Hepatocyte (in vitro differentiated cells): ENCODE measurements at regions not wholly inside any gene's neighbourhood (a gene's known extent, or its start where the extent isn't known, plus 50 kb on each side); places are given as distances from the start of the nearest gene placed in this dataset.
"Not testable (repeated sequence)": the region's sequence is repeated elsewhere in the genome, so short reads cannot be mapped to it uniquely, and the experiment has no call there.

Experiments used
- DNase-seq: peaks from one replicate; pipeline ENCODE4 v3.0.0-alpha.2; 2016; ENCODE audit warnings: low spot score
- H2AFZ ChIP-seq: fragments of 200-600 bp; sonication (generic); 2 replicates; pipeline ENCODE4 v1.6.0; 2016; ENCODE audit warnings: antibody characterized with exemption, mild to moderate bottlenecking
- H3K27ac ChIP-seq: fragments of 200-600 bp; sonication (generic); 2 replicates; pipeline ENCODE4 v1.5.1; 2016; ENCODE audit warnings: mild to moderate bottlenecking
- H3K27me3 ChIP-seq: fragments of 200-600 bp; sonication (generic); 2 replicates; pipeline ENCODE4 v1.6.1; 2016
- H3K36me3 ChIP-seq: fragments of 200-600 bp; sonication (generic); replicated peaks from 2 replicates; pipeline ENCODE4 v1.5.1; 2016; ENCODE audit warnings: low read depth; ENCODE audit not compliant: insufficient read depth
- H3K4me1 ChIP-seq: fragments of 200-600 bp; sonication (generic); 2 replicates; pipeline ENCODE4 v1.5.1; 2016; ENCODE audit warnings: mild to moderate bottlenecking, moderate library complexity; ENCODE audit not compliant: insufficient read depth
- H3K4me2 ChIP-seq: fragments of 200-600 bp; sonication (generic); 2 replicates; pipeline ENCODE4 v1.6.0; 2016
- H3K4me3 ChIP-seq: fragments of 200-600 bp; sonication (generic); 2 replicates; pipeline ENCODE4 v1.5.1; 2016; ENCODE audit warnings: mild to moderate bottlenecking
- H3K79me2 ChIP-seq: fragments of 200-600 bp; sonication (generic); 2 replicates; pipeline ENCODE4 v1.6.0; 2017; ENCODE audit warnings: mild to moderate bottlenecking
- H3K9me2 ChIP-seq: fragments of 200-600 bp; sonication (generic); replicated peaks from 2 replicates; pipeline ENCODE4 v1.6.0; 2017; ENCODE audit warnings: mild to moderate bottlenecking; ENCODE audit not compliant: insufficient read depth
- H3K9me3 ChIP-seq: fragments of 200-600 bp; sonication (generic); 2 replicates; pipeline ENCODE4 v1.5.1; 2016; ENCODE audit warnings: low read depth, mild to moderate bottlenecking
- H4K20me1 ChIP-seq: fragments of 200-600 bp; sonication (generic); 2 replicates; pipeline ENCODE4 v1.6.0; 2016; ENCODE audit warnings: mild to moderate bottlenecking; ENCODE audit not compliant: insufficient read depth, poor library complexity, severe bottlenecking
- CTCF ChIP-seq: fragments of 200-600 bp; sonication (generic); IDR thresholded peaks from 2 replicates; pipeline ENCODE4 v1.5.1; 2016; ENCODE audit warnings: antibody characterized with exemption, mild to moderate bottlenecking; ENCODE audit not compliant: poor library complexity
- EZH2 ChIP-seq: fragments of 200-600 bp; sonication (generic); IDR thresholded peaks from 2 replicates; pipeline ENCODE4 v1.6.1; 2016; ENCODE audit warnings: antibody characterized with exemption, mild to moderate bottlenecking, borderline replicate concordance
- EZH2phosphoT487 ChIP-seq: fragments of 200-600 bp; sonication (generic); IDR thresholded peaks from one replicate; pipeline ENCODE4 v1.6.1; 2018; ENCODE audit warnings: antibody characterized with exemption, mild to moderate bottlenecking, low read depth, moderate library complexity; ENCODE audit not compliant: unreplicated experiment, severe bottlenecking
- WGBS: methylation state at CpG from one replicate; pipeline ENCODE4 v1.1.6; 2016; ENCODE audit warnings: low lambda C conversion rate; ENCODE audit errors: missing lambda C conversion rate; 5-methylcytosine and 5-hydroxymethylcytosine counted together

GRCh38 chr15:77893246-77893645 lies 184.3 kb downstream of the TBC1D2B start:
- not testable (repeated sequence) for H3K36me3 ChIP-seq, H3K4me2 ChIP-seq, H3K9me3 ChIP-seq, H3K27me3 ChIP-seq, H3K4me3 ChIP-seq, H3K27ac ChIP-seq, DNase-seq, H3K4me1 ChIP-seq, H3K79me2 ChIP-seq, H4K20me1 ChIP-seq, H2AFZ ChIP-seq, H3K9me2 ChIP-seq
- WGBS, result 93% methylated on average over 7 of the region's 7 CpGs

- Histone ChIP-seq H4K20me1 (no peaks in the 10 kb centered on the region), H3K27ac (no peak overlapping the region), H3K9me3 (no peaks in the 10 kb centered on the region), H3K4me1 (no peaks in the 10 kb centered on the region), H3K27me3 (no peaks in the 10 kb centered on the region), H3K4me2 (no peak overlapping the region), H2AFZ (no peak overlapping the region), H3K36me3 (no peaks in the 10 kb centered on the region), H3K79me2 (no peaks in the 10 kb centered on the region), H3K9me2 (no peaks in the 10 kb centered on the region), H3K4me3 (no peak overlapping the region)
- WGBS, result 90% methylated on average over 3 of the region's 3 CpGs
- no peak for TF ChIP-seq CTCF
- no peak for TF ChIP-seq EZH2
- no peak for TF ChIP-seq EZH2phosphoT487
- DNase-seq, result no peak
Measured at GRCh38 chr15:77892335-77892734, 185.2 kb downstream of the TBC1D2B start.

- H3K36me3 ChIP-seq, H3K4me3 ChIP-seq, H3K4me1 ChIP-seq, H3K27me3 ChIP-seq, H3K9me2 ChIP-seq, H2AFZ ChIP-seq, H3K79me2 ChIP-seq, H3K4me2 ChIP-seq, H4K20me1 ChIP-seq, DNase-seq, H3K27ac ChIP-seq, H3K9me3 ChIP-seq: not testable (repeated sequence)
- 87% methylated on average over 4 of the region's 8 CpGs for WGBS
Measured at GRCh38 chr15:77891862-77892261, 185.6 kb downstream of the TBC1D2B start.

GRCh38 chr15:77890911-77891801 lies 186.4 kb downstream of the TBC1D2B start:
- not testable (repeated sequence) for H3K4me1 ChIP-seq, H4K20me1 ChIP-seq, H2AFZ ChIP-seq, H3K79me2 ChIP-seq, H3K27me3 ChIP-seq, H3K9me2 ChIP-seq, H3K36me3 ChIP-seq, H3K4me3 ChIP-seq, H3K27ac ChIP-seq, H3K4me2 ChIP-seq, H3K9me3 ChIP-seq
- WGBS, result 52% methylated on average over 13 of the region's 20 CpGs
- DNase-seq, result peak; percentile 32

GRCh38 chr15:77889828-77890725 lies 187.4 kb downstream of the TBC1D2B start:
- H3K36me3 ChIP-seq, H3K27ac ChIP-seq, H3K9me3 ChIP-seq, H3K27me3 ChIP-seq, H4K20me1 ChIP-seq, H2AFZ ChIP-seq, H3K4me3 ChIP-seq, H3K4me1 ChIP-seq, DNase-seq, H3K9me2 ChIP-seq, H3K4me2 ChIP-seq, H3K79me2 ChIP-seq: not testable (repeated sequence)
- 93% methylated on average over 13 of the region's 15 CpGs for WGBS
